ENCODE measurements at regions not wholly inside any gene's neighbourhood (a gene's known extent, or its start where the extent isn't known, plus 50 kb on each side); places are given as distances from the start of the nearest gene placed in this dataset.
"Not testable (repeated sequence)": the region's sequence is repeated elsewhere in the genome, so short reads cannot be mapped to it uniquely, and the experiment has no call there.

DNA sequence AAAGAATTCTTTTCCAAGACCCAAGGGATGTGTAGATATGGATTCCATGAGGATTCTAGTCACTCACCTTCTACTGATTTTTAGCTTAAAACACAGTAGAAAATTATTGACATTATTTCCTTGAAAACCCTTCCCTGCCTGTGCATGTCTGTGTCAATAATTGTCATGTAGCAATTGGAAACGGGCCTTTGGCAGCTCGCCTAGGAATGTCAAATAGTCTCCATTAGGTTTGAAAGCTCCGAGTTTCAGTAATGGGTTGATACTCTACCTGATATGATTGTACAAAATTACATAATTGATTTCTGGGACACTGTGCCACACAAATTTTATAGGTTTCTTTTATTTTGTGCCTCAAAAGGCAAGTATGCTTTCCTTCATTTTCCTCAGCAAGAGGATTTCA is 515.2 kb upstream of the ARID1B start:
- peak; percentile 67 for DNase-seq

DNA sequence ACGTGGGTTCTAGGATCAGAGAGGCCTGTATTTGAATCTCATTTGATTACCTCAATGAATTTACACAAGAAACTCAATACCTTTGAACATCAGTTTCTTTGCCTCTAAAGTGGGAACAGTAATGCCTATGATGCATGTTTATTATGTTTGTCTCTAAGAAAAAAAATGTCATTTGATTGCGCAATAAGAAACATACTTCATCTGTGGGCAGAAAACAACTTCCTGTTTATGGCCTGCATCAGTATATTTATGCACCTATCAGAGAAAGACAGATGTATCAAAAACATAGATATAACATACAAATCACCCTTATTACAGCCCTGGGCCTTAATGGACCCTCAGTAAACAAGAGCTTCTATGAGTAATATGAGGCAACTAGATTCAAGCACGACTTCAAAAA is 516.4 kb upstream of the ARID1B start:
- no peak for DNase-seq

DNA sequence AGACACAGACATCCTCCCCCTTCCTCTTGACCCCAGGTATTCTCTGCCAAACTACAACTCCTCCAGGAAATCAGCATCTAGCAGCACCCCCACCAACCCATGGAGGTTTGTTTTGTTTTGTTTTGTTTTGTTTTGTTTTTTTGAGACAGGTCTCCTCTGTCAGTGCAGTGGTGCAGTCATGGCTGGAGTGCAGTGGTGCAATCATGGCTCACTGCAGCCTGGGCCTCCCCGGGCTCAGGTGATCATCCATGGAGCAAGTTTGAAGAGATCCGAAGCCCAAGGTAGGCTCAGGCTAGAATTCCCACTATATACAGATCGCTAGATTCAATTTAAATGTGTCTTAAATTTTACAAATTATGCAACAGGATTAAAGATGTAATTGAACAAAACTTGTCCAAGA is 518.2 kb upstream of the ARID1B start:
- no peak for DNase-seq

DNA sequence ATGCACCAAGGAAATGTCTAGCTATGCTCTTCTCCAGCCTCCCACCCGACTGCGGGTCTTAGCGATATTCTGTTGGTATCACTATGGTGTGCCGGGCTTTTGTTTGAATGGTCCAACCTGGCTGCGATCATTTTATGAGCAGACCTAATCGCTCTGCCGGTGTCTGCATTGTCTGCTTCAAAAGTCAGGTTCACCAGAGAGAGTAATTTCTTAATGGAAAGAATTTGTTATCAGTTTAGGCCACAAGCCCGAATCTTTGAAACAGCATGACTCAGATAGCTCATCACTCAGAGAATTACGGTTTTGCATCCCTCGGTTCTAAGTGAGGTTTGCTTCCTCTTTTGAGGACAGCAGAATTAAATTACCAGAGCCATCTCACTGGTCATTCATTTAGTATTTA is 521.0 kb upstream of the ARID1B start:
- no peak for DNase-seq

DNA sequence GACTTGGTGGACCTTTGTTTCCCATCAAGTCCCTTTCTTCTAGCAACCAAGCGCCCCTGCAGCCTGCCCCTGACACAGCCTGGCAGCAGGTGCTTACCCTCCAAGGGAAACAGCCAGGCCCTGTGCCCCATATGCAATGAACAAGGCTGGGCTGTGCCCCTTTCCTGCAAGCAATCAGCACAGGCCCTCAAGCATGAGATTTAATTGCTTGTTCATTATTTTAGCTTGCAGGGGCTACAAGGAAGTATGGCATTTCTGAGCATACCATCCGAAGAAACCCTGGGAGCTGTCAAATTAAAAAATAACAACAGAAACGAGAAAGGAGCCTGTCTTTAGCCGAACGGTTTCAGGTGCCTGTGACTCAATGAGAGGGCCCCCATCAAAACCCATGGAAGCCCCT is 522.9 kb upstream of the ARID1B start:
- no peak for DNase-seq

DNA sequence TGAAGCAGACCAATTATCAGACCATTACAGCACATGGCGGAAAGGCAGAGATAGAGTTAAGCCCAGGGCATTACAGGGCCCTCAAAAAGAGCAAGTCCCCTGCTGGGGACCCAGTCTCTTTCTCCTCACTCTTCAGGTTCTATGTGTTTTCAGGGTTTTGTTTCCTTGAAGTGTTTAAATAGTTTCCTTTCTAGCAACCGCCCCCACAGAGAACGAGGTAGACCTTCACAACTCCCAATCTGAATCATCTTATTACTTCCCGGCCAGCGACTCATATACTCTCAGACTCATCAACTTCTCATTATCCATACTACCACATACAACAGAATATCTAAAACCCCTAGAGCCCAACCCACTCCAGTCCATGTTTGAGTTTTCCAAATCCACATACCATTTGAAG is 526.6 kb upstream of the ARID1B start:
- DNase-seq, result no peak

DNA sequence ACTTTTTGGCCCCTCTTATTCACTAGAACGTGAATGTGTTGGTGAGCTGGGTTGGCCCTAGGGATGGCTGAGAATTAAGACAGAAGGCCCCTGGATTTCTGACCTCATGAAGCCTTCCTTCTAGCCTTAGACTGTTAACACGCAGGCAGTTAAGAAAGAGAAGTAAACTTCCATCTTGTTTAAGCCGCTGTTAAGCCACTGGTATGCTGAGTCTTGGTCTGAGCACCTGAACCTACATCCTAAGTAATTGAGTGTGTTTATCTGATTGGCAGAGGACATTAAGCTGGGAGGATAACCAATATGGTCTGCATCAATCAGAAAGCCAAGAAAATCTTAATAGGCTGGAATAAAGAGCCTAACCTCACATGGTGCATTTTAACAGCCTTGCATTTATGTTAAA is 535.0 kb upstream of the ARID1B start:
- no peak for DNase-seq

DNA sequence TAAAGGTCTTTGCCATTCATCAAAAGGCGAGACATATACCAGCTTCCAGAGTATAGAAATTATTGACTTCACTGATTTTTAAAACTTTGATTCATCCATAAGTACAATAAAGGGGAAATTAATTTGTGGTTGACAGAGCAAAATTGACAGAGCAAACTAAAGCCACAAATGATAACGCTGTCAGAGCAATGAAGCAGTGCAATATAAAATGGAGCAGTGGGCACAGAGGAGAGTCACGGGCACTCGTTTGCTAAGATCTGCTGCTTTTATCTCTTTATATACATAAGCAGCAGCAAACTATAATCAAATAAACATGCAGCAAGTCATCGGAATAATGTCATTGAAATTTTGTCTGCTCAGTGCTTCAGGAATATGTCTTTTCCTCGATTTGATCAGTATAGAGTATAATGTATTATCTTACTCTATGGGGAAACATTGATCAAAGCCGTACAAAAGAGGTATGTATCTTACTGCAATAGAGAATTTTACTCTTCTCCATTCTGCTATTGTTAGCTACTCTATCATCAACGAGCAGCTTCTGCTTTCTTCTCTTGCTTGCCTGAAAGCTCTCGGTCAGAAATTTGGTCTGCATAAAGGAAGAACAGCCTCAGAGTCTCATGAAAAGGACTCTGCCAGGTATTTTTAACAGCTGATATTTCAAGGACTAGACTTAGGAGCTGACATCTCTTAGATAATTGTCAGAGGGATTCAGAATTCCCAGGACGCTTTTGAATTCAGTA is 546.0 kb upstream of the ARID1B start:
- DNase-seq, result no peak

DNA sequence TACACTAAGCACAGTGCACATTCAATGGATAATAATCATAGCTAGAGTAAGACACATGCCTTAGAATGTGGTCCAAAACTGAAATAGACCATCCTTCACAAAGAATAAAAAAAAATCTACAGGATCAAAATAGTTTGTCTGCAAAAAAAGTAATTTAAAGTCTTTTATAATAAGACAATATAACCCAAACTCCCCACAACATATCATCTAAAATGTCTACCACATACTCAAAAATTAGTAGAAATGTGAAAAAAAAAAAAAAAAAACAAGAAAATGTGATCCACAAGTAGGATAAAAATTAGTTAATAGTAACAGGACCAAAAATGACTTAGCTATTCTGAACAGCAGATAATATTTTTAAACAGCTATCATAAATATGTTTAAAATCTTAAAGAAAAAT is 557.2 kb upstream of the ARID1B start:
- no peak for DNase-seq

DNA sequence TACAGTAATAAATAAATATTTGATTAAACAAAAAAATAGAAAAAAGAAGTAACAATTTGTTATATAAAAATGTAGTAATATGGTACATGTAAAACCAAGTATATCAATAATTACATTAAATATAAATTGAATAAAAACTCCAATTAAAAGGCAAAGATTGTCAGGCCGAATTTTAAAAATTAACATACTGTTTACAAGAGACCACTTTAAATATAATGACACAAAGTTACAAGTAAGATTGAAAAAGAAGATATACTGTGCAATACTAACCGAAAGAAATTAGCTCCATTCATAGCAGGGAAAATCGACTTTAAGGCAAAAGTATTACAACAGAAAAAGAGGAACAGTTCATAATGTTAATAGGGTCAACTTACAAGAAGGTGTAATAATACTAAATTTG is 571.5 kb upstream of the ARID1B start:
- DNase-seq, result no peak

DNA sequence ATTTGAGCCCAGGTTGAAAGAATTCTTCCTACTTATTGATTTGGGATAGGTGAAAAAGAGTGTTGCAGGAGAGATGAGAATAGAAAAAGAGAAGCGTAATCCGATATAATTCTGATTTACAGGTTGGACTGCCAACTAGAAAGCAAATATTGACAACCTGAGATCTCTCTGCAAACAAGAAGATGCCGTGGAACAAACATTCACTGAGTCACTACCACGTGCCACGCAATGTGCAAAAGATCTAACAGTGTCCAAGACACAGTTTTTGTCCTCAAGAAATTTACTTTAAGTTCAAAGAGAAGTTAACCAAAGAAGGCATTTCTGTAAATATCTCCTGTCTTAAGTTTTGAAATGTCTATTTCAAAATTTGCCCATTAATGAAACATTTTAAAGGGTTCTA is 578.0 kb upstream of the ARID1B start:
- no peak for DNase-seq

DNA sequence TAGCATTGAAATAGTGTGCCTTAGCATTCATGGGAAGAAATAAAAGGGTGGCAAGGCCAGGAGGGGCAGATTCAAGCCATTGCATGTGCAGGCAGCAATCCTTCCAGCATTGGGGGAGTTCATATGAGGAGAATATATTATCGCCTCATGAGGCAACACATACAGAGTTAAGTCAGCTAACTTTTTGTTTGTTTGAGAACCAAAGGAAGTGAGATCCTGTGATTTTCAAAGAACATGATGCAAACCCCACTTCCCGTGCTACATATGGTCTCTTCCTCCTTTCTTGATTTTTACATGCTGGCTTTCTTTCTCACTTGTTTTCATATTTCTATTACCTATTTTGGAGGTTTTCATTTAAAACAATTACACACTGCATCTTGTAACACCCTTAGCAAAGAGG is 579.7 kb upstream of the ARID1B start:
- DNase-seq, result no peak

DNA sequence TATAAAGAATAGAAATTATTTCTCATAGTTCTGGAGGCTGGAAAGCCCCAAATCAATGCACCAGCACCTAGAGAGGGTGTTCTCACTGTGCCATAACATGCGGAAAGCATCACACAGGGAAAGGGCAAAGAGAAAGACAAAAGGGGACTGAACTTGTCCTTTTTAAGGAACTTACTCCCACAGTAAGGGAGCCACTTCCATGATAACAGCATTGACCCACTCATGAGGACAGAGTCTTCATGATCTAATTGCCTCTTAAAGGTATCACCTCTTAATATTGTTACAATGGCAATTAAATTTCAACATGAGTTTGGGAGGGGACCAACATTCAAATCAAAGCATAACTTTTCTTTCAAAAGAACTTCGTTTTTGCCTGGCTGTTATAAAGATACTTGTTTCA is 582.2 kb upstream of the ARID1B start:
- no peak for DNase-seq

DNA sequence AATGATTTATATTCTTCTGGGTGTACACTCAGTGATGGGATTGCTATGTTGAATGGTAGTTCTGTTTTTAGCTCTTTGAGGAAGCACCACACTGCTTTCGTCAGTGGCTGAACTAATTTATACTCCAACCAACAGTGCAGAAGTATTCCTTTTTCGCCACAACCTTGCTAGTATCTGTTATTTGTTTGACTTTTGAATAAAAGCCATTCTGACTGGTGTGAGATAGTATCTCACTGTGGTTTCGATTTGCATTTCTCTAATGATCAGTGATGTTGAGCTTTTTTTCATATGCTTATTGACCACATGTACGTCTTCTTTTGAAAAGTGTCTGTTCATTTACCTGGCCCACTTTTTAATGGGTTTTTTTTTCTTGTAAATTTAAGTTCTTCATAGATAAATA is 583.8 kb upstream of the ARID1B start:
- DNase-seq, result no peak

DNA sequence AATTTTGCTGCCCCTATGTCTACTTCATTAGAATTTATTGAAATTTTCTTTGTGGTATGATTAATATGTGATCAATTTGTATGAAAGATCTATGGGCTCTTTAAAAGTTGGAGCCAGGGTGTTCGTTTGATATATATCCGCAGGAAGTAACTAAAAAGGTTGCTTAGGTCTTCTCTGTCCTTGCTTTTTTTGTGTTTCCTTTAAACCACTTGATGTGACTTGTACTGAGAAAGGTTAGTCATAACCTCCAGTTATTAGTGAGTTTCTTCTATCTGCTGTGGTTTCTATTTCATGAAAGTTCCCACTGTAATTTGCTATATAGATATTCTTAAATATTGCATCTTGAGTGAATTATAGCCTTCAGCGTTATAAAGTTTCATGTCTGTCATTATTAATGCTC is 585.3 kb upstream of the ARID1B start:
- DNase-seq, result no peak

DNA sequence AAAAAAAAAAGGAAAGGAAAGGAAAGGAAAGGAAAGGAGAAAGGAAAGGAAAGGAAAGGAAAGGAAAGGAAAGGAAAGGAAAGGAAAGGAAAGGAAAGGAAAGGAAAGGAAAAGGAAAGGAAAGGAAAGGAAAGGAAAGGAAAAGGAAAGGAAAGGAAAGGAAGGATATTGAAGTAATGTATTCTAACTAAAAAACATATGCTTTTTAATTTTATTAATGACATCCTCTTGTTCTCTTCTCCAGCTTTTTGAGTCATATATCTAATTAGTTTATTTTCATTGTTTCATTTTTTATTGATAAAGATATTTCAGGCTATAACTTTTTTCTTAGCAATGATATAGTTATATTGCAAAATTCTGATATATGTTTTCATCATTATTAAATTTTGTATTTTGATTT is 585.8 kb upstream of the ARID1B start:
- not testable (repeated sequence) for DNase-seq

DNA sequence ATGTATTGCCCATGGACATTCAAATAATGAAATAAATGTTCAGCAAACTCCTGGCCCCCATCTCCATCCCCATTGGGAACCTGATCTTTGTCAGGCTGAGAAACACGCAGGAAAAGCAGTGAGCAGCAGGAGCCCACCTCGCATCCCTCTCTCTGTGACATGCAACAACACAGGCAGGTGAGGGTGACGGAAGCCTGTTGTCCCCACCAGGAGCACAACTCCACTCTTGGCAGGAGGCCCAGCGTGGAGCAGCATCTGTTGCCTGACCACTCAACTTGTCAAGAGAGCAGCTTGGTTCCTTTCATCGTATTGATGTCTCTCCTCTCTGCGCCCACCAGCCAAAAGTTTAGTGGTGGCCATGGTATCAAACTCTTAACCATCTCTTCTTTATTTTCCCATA is 586.9 kb upstream of the ARID1B start:
- no peak for DNase-seq

DNA sequence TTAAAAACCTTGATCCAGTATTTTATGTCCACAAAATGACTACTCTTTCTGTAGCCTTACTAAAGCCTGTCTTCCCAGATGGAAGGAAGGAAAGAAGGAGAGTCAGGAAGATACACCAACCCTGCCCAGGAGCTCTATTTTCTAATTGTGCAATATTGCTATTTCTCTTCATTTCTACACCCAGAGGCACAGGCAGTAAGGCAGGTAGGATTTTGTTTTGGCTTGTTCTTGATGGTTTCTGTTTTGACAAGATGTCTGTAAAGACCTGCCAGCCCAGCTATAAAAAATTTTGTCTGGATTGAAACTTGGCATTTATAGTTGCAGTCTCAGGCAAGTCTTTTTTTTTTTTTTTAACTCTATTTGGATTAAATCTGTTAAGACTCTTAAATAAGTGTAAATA is 587.5 kb upstream of the ARID1B start:
- no peak for DNase-seq

DNA sequence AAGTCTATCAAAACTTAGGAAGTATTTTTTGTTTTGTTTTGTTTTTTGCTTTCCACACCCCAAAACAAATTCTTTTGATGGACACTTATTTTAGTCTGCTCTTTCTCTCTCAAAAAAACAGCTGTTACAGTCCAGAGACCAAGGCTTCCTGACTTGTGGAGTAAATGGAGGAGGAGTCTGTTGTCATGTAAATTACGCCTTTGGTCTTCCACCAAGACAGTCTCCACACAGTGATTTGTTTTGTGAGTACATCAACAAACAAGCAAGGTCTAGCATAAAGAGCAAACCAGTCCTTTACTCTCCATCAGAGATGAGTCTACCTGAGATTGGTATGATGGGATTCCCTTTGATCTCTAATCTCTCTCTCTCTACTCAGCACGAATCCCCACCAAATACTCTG is 588.0 kb upstream of the ARID1B start:
- DNase-seq, result no peak

DNA sequence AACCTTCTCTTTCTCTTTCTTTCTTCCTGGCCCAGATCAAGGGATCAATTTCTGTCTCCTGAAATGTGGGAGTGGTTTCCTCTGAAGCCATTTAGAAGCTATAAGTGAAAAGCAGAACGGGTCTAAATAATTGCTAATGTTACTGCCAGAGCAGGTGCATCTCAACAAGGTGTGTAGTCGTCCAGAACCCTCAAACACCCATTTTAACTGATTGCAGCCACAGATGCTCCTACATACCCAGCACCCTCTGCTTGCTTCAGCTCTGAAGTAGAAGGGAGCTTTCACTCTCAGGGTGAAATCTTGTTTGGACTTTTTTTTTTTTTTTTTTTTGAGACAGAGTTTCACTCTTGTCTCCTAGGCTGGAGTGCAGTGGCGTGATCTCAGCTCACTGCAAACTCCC is 592.1 kb upstream of the ARID1B start:
- DNase-seq, result no peak

DNA sequence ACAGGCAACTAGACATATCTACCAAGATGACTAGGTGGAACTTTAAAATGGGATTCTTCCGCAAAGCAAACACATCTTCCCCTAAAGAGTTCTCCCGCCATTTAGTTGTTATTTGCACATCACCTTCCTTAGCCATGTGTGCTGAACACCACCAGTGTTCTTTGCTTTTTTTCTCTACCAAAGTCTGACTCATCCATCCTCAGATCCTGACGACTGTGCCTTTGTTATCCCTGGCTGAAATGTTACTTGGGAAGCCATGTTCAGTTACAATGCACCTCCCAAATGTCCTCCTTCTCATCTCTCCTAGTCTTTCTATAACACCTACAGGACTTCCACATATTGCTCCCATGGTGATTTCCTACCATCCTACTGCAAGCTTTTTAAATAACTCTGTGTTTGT is 593.5 kb upstream of the ARID1B start:
- no peak for DNase-seq

DNA sequence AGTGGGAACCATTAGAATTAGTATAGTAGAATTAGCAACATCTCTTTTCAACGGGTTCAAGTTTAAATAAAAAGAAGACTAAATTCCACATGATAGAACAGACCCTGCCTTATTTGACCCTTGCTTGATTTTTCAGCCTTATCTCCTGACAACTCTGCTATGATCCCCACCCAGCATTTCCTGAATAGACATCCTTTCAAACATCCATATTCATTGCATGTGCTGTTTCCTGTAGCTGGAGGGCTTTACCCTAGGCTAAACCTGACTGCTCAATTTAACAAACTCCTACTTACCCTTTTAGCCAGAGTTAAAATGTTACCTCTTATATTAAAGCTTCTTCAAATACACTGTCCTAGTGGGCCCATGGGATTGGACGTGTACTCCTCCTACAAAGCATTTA is 594.8 kb upstream of the ARID1B start:
- DNase-seq, result no peak

DNA sequence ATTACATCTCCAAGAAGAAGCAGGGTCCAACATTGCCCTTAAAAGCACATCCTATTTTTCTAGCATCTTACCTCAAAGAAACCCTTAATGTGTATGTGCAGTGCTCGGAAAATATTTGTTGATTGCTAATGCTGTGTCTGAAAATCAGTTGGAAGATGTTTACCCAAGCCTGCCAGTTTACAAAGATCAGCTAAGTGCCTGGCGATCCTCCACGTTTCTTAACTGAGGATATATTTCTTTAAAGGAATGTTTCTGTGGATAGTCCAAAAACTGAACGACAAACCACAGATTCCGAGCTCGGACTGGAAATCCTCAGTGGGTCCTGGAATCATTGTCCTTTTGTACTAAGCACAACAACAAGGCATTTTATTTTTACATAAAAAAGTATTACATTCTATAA is 595.7 kb upstream of the ARID1B start:
- no peak for DNase-seq

DNA sequence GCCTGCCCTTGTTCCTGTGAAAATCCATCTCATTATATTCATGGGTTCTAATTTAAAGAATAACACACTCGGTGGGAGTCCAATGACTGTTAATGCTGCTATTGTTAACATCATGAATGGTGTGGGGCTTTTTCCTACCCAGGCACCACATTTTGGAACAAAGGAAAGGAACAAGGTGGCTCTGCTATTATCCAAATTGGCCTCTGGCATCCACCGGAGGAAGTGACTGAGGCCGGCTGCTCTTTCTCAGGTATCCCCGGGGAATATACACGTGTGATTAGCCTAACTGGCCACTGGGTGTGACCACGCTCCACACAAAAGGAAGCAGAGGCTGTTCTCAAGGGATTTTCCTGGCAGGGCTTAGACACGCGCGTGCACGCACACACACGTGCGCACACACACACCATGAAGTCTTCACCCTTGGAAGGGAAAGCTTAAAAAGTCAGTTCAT is 601.2 kb upstream of the ARID1B start:
- DNase-seq, result peak; percentile 94

DNA sequence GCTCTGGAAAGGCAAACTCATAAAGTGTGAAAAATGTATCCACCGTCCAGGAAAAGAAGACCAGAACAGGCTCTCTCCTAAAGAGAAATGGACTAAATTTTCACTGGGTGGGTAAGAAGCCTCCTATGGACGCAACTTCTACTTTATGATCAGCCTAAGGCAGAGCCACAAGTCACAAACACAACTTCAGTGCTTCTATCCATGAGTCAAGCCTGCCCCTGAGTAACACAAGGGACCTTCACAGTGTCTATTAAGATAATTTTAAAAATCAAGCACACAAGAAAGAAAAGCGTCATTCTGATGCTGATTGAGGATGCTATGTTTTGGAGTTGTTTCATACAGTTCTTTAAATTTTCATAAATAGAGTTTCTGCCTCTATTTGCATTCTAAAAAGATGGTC is 601.7 kb upstream of the ARID1B start:
- DNase-seq, result no peak

Measured in NCI-H1436 (cell line).